Mesothelial cell of epicardium (in vitro differentiated cells): ENCODE measurements at regions not wholly inside any gene's neighbourhood (a gene's known extent, or its start where the extent isn't known, plus 50 kb on each side); places are given as distances from the start of the nearest gene placed in this dataset.

ENCODE experiments used
- DNase-seq, 2 experiments: peaks; one replicate each; pipeline ENCODE4 v3.0.0; 2021; ENCODE audit warnings: low spot score in 2 of 2; ENCODE audit not compliant: unreplicated experiment in 2 of 2
- H3K27ac Mint-ChIP-seq: 2 replicates; pipeline ENCODE4 v1.8.0; 2021; ENCODE audit warnings: mixed read lengths
- H3K27me3 Mint-ChIP-seq: 2 replicates; pipeline ENCODE4 v1.8.0; 2021; ENCODE audit warnings: low read depth, mixed read lengths
- H3K36me3 Mint-ChIP-seq: 2 replicates; pipeline ENCODE4 v1.8.0; 2021; ENCODE audit warnings: mixed read lengths
- H3K4me1 Mint-ChIP-seq: 2 replicates; pipeline ENCODE4 v1.8.0; 2021; ENCODE audit warnings: mixed read lengths
- H3K4me3 Mint-ChIP-seq: 2 replicates; pipeline ENCODE4 v1.8.0; 2021; ENCODE audit warnings: mild to moderate bottlenecking, moderate library complexity, mixed read lengths
- H3K9me3 Mint-ChIP-seq: 2 replicates; pipeline ENCODE4 v1.8.0; 2021; ENCODE audit warnings: mixed read lengths
- CTCF ChIP-seq: fragments of 200-600 bp; sonication (generic); IDR thresholded peaks from one replicate; pipeline ENCODE4 v1.5.0; 2021; ENCODE audit warnings: antibody characterized with exemption; ENCODE audit not compliant: unreplicated experiment

- Mint-ChIP-seq H3K9me3 (no peaks in the 10 kb centered on the region), H3K27ac (no peak overlapping the region), H3K4me1 (no peaks in the 10 kb centered on the region), H3K36me3 (no peaks in the 10 kb centered on the region), H3K27me3 (peaks cover 9% of the 10 kb centered on the region), H3K4me3 (no peak overlapping the region)
- no peak for TF ChIP-seq CTCF
- DNase-seq: no peak
Observed at GRCh38 chr14:29098656-29099055, 332.1 kb downstream of the FOXG1 start.

DNA sequence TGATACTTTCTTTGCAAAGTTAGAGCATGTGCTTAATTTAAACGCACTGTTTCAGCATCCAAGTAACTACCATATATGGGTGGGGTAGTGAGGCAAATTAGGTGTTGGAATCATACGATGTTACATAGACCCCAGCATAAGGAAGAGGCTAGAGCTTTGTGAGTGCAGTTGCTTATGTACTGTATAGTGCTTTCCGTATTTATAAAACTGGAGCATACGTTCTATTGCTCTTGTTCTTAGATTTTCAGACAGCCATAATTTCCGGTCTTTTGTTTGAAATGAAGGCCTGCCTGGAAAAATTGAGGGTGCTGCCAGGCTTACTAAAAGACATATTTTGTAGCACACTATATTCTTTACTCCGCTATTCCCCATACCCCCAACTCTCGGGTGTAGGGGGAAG lies 335.7 kb downstream of the FOXG1 start:
- peaks cover 4% of the 10 kb centered on the region for H3K27me3 Mint-ChIP-seq
- no peaks in the 10 kb centered on the region for H3K9me3 Mint-ChIP-seq
- H3K4me3 Mint-ChIP-seq: no peak overlapping the region
- no peaks in the 10 kb centered on the region for H3K4me1 Mint-ChIP-seq
- H3K27ac Mint-ChIP-seq: no peak overlapping the region
- TF ChIP-seq CTCF: no peak
- H3K36me3 Mint-ChIP-seq: no peaks in the 10 kb centered on the region
- DNase-seq: no peak

- no peak overlapping the region for H3K4me3 Mint-ChIP-seq
Observed at GRCh38 chr14:29102996-29103395, 336.4 kb downstream of the FOXG1 start.

GRCh38 chr14:29108908-29109307 lies 342.3 kb downstream of the FOXG1 start:
- H3K9me3 Mint-ChIP-seq: no peaks in the 10 kb centered on the region
- DNase-seq: no peak
- no peaks in the 10 kb centered on the region for H3K36me3 Mint-ChIP-seq
- no peak overlapping the region for H3K27ac Mint-ChIP-seq
- no peak overlapping the region for H3K4me3 Mint-ChIP-seq
- H3K27me3 Mint-ChIP-seq: no peaks in the 10 kb centered on the region
- no peaks in the 10 kb centered on the region for H3K4me1 Mint-ChIP-seq
- no peak for TF ChIP-seq CTCF

More at GRCh38 chr14:29102996-29103395, 336.4 kb downstream of the FOXG1 start:
- no peak for TF ChIP-seq CTCF
- H3K36me3 Mint-ChIP-seq: no peaks in the 10 kb centered on the region
- H3K9me3 Mint-ChIP-seq: no peaks in the 10 kb centered on the region
- H3K27me3 Mint-ChIP-seq: peaks cover 4% of the 10 kb centered on the region
- DNase-seq: no peak
- H3K4me1 Mint-ChIP-seq: no peaks in the 10 kb centered on the region
- H3K27ac Mint-ChIP-seq: no peak overlapping the region

- Mint-ChIP-seq H3K27ac (no peak overlapping the region), H3K4me3 (no peak overlapping the region), H3K36me3 (no peaks in the 10 kb centered on the region), H3K27me3 (no peaks in the 10 kb centered on the region), H3K9me3 (no peaks in the 10 kb centered on the region), H3K4me1 (no peaks in the 10 kb centered on the region)
- no peak for DNase-seq
- no peak for TF ChIP-seq CTCF
Observed at GRCh38 chr14:29109589-29109988, 343.0 kb downstream of the FOXG1 start.

- Mint-ChIP-seq H3K9me3 (no peaks in the 10 kb centered on the region), H3K36me3 (no peaks in the 10 kb centered on the region), H3K27me3 (no peaks in the 10 kb centered on the region), H3K4me1 (no peaks in the 10 kb centered on the region), H3K4me3 (no peak overlapping the region), H3K27ac (no peak overlapping the region)
- DNase-seq: no peak
- TF ChIP-seq CTCF: no peak
Observed at GRCh38 chr14:29111554-29111953, 345.0 kb downstream of the FOXG1 start.
